Activated CD8-positive, alpha-beta memory T cell treated with anti-CD3 and anti-CD28 coated beads, Interleukin-2, amount 10 ng/mL, durations not matched to agents 7 days and 5 days (primary cell): ENCODE measurements at regions not wholly inside any gene's neighbourhood (a gene's known extent, or its start where the extent isn't known, plus 50 kb on each side); places are given as distances from the start of the nearest gene placed in this dataset.
"Not testable (repeated sequence)": the region's sequence is repeated elsewhere in the genome, so short reads cannot be mapped to it uniquely, and the experiment has no call there.

ENCODE experiments used
- ATAC-seq: fragments of 150-1000 bp; cut with Tn5 transposase; one replicate; pipeline ENCODE4 v1.10.0; 2021; ENCODE audit warnings: moderate library complexity
- CTCF ChIA-PET: fragments of 350-600 bp; sonication (Branson Sonifier 250); formaldehyde crosslinking; loops from one replicate; lab custom pipeline; 2021; ENCODE audit warnings: antibody characterized with exemption; lab: Charles Lee
- DNase-seq: peaks from one replicate; pipeline ENCODE4 v3.0.0-alpha.2; 2020
- H3K27ac Mint-ChIP-seq: one replicate; pipeline ENCODE4 v1.8.0; 2021; ENCODE audit warnings: mild to moderate bottlenecking, mixed read lengths
- H3K27me3 Mint-ChIP-seq: one replicate; pipeline ENCODE4 v1.8.0; 2021; ENCODE audit warnings: mixed read lengths
- H3K36me3 Mint-ChIP-seq: one replicate; pipeline ENCODE4 v1.8.0; 2021; ENCODE audit warnings: mild to moderate bottlenecking, mixed read lengths
- H3K4me1 Mint-ChIP-seq: one replicate; pipeline ENCODE4 v1.8.0; 2021; ENCODE audit warnings: mixed read lengths
- H3K4me3 Mint-ChIP-seq: one replicate; pipeline ENCODE4 v1.8.0; 2021; ENCODE audit warnings: mild to moderate bottlenecking, moderate library complexity, mixed read lengths
- H3K9me3 Mint-ChIP-seq: one replicate; pipeline ENCODE4 v1.8.0; 2022; ENCODE audit warnings: low read depth, mixed read lengths

- Mint-ChIP-seq H3K4me3 (no peak overlapping the region), H3K27ac (no peak overlapping the region), H3K9me3 (peaks cover 10% of the 10 kb centered on the region), H3K4me1 (no peaks in the 10 kb centered on the region), H3K36me3 (no peaks in the 10 kb centered on the region), H3K27me3 (no peaks in the 10 kb centered on the region)
- CTCF ChIA-PET = no interaction called here
- ATAC-seq (no peak), DNase-seq (no peak)
Measured at GRCh38 chr5:25099538-25099937, 454.8 kb upstream of the CDH10 start.

- CTCF ChIA-PET = no interaction called here
- ATAC-seq (no peak), DNase-seq (no peak)
- Mint-ChIP-seq H3K27me3 (no peaks in the 10 kb centered on the region), H3K9me3 (peaks cover 9% of the 10 kb centered on the region), H3K27ac (no peak overlapping the region), H3K4me1 (no peaks in the 10 kb centered on the region), H3K4me3 (no peak overlapping the region), H3K36me3 (no peaks in the 10 kb centered on the region)
Measured at GRCh38 chr5:25095261-25095660, 450.5 kb upstream of the CDH10 start.

- DNase-seq (no peak), ATAC-seq (no peak)
- no peaks in the 10 kb centered on the region for H3K36me3 Mint-ChIP-seq
- H3K4me3 Mint-ChIP-seq = no peak overlapping the region
- CTCF ChIA-PET = no interaction called here
- no peak overlapping the region for H3K27ac Mint-ChIP-seq
- no peaks in the 10 kb centered on the region for H3K27me3 Mint-ChIP-seq
- no peaks in the 10 kb centered on the region for H3K4me1 Mint-ChIP-seq
- peaks cover 9% of the 10 kb centered on the region for H3K9me3 Mint-ChIP-seq
Measured at GRCh38 chr5:25094219-25094618, 449.4 kb upstream of the CDH10 start.

- Mint-ChIP-seq H3K27ac (no peak overlapping the region), H3K4me3 (no peak overlapping the region), H3K27me3 (no peaks in the 10 kb centered on the region), H3K4me1 (no peaks in the 10 kb centered on the region), H3K36me3 (no peaks in the 10 kb centered on the region), H3K9me3 (peaks cover 9% of the 10 kb centered on the region)
- DNase-seq (no peak), ATAC-seq (no peak)
- CTCF ChIA-PET = no interaction called here
Measured at GRCh38 chr5:25091921-25092320, 447.1 kb upstream of the CDH10 start.

- no peak overlapping the region for H3K4me3 Mint-ChIP-seq
- H3K27ac Mint-ChIP-seq = no peak overlapping the region
- ATAC-seq = no peak
- no peak for DNase-seq
- no peaks in the 10 kb centered on the region for H3K27me3 Mint-ChIP-seq
- H3K4me1 Mint-ChIP-seq = no peaks in the 10 kb centered on the region
- CTCF ChIA-PET = no interaction called here
- no peaks in the 10 kb centered on the region for H3K36me3 Mint-ChIP-seq
- peaks cover 5% of the 10 kb centered on the region for H3K9me3 Mint-ChIP-seq
Measured at GRCh38 chr5:25090854-25091253, 446.1 kb upstream of the CDH10 start.

- H3K27ac Mint-ChIP-seq = no peak overlapping the region
Measured at GRCh38 chr5:25090275-25090674, 445.5 kb upstream of the CDH10 start.

GRCh38 chr5:25088689-25089088 lies 443.9 kb upstream of the CDH10 start:
- H3K27ac Mint-ChIP-seq, H3K9me3 Mint-ChIP-seq, H3K4me3 Mint-ChIP-seq, DNase-seq, H3K27me3 Mint-ChIP-seq, H3K4me1 Mint-ChIP-seq, ATAC-seq, CTCF ChIA-PET, H3K36me3 Mint-ChIP-seq: not testable (repeated sequence)

More at GRCh38 chr5:25090275-25090674, 445.5 kb upstream of the CDH10 start:
- H3K27me3 Mint-ChIP-seq = no peaks in the 10 kb centered on the region
- CTCF ChIA-PET = no interaction called here
- no peaks in the 10 kb centered on the region for H3K4me1 Mint-ChIP-seq
- no peaks in the 10 kb centered on the region for H3K36me3 Mint-ChIP-seq
- H3K9me3 Mint-ChIP-seq = peaks cover 9% of the 10 kb centered on the region
- ATAC-seq (no peak), DNase-seq (no peak)
- no peak overlapping the region for H3K4me3 Mint-ChIP-seq

- H3K4me1 Mint-ChIP-seq, ATAC-seq, H3K27me3 Mint-ChIP-seq, CTCF ChIA-PET, H3K27ac Mint-ChIP-seq, H3K4me3 Mint-ChIP-seq, DNase-seq, H3K36me3 Mint-ChIP-seq, H3K9me3 Mint-ChIP-seq: not testable (repeated sequence)
Measured at GRCh38 chr5:25083261-25083660, 438.5 kb upstream of the CDH10 start.

- DNase-seq (no peak), ATAC-seq (no peak)
- Mint-ChIP-seq H3K27ac (no peak overlapping the region), H3K4me1 (no peaks in the 10 kb centered on the region), H3K4me3 (no peak overlapping the region), H3K36me3 (no peaks in the 10 kb centered on the region), H3K27me3 (no peaks in the 10 kb centered on the region), H3K9me3 (peaks cover 13% of the 10 kb centered on the region)
- CTCF ChIA-PET = no interaction called here
Measured at GRCh38 chr5:25066239-25066638, 421.5 kb upstream of the CDH10 start.

GRCh38 chr5:25064306-25064705 lies 419.5 kb upstream of the CDH10 start:
- H3K9me3 Mint-ChIP-seq = peaks cover 14% of the 10 kb centered on the region
- H3K4me3 Mint-ChIP-seq = no peak overlapping the region
- H3K4me1 Mint-ChIP-seq = no peaks in the 10 kb centered on the region
- no peak for ATAC-seq
- no peak for DNase-seq
- H3K27me3 Mint-ChIP-seq = no peaks in the 10 kb centered on the region
- H3K27ac Mint-ChIP-seq = no peak overlapping the region
- CTCF ChIA-PET = no interaction called here
- H3K36me3 Mint-ChIP-seq = no peaks in the 10 kb centered on the region

GRCh38 chr5:25060575-25060974 lies 415.8 kb upstream of the CDH10 start:
- DNase-seq = no peak
- no peaks in the 10 kb centered on the region for H3K36me3 Mint-ChIP-seq
- no peak overlapping the region for H3K4me3 Mint-ChIP-seq
- no peaks in the 10 kb centered on the region for H3K27me3 Mint-ChIP-seq
- peaks cover 14% of the 10 kb centered on the region for H3K9me3 Mint-ChIP-seq
- ATAC-seq = no peak
- no peak overlapping the region for H3K27ac Mint-ChIP-seq
- CTCF ChIA-PET = no interaction called here
- H3K4me1 Mint-ChIP-seq = no peaks in the 10 kb centered on the region

GRCh38 chr5:25056836-25057235 lies 412.1 kb upstream of the CDH10 start:
- H3K27me3 Mint-ChIP-seq = no peaks in the 10 kb centered on the region
- H3K4me1 Mint-ChIP-seq = no peaks in the 10 kb centered on the region
- DNase-seq (no peak), ATAC-seq (no peak)
- H3K4me3 Mint-ChIP-seq = no peak overlapping the region
- no peak overlapping the region for H3K27ac Mint-ChIP-seq
- H3K36me3 Mint-ChIP-seq = no peaks in the 10 kb centered on the region
- CTCF ChIA-PET = no interaction called here
- H3K9me3 Mint-ChIP-seq = peaks cover 5% of the 10 kb centered on the region

- DNase-seq (no peak), ATAC-seq (no peak)
- H3K27me3 Mint-ChIP-seq = no peaks in the 10 kb centered on the region
- H3K9me3 Mint-ChIP-seq = peaks cover 12% of the 10 kb centered on the region
- no peak overlapping the region for H3K27ac Mint-ChIP-seq
- no peaks in the 10 kb centered on the region for H3K36me3 Mint-ChIP-seq
- H3K4me1 Mint-ChIP-seq = no peaks in the 10 kb centered on the region
- H3K4me3 Mint-ChIP-seq = no peak overlapping the region
- CTCF ChIA-PET = no interaction called here
Measured at GRCh38 chr5:25033658-25034057, 388.9 kb upstream of the CDH10 start.

- Mint-ChIP-seq H3K4me3 (no peak overlapping the region), H3K27me3 (no peaks in the 10 kb centered on the region), H3K36me3 (no peaks in the 10 kb centered on the region), H3K9me3 (peaks cover 16% of the 10 kb centered on the region), H3K4me1 (no peaks in the 10 kb centered on the region), H3K27ac (no peak overlapping the region)
- CTCF ChIA-PET = no interaction called here
- DNase-seq (no peak), ATAC-seq (no peak)
Measured at GRCh38 chr5:25029004-25029403, 384.2 kb upstream of the CDH10 start.

GRCh38 chr5:25027526-25027925 lies 382.7 kb upstream of the CDH10 start:
- CTCF ChIA-PET = no interaction called here
- Mint-ChIP-seq H3K27me3 (no peaks in the 10 kb centered on the region), H3K36me3 (no peaks in the 10 kb centered on the region), H3K4me3 (no peak overlapping the region), H3K4me1 (no peaks in the 10 kb centered on the region), H3K27ac (no peak overlapping the region), H3K9me3 (peaks cover 11% of the 10 kb centered on the region)
- ATAC-seq (no peak), DNase-seq (no peak)
